ENCODE measurements at regions not wholly inside any gene's neighbourhood (a gene's known extent, or its start where the extent isn't known, plus 50 kb on each side); places are given as distances from the start of the nearest gene placed in this dataset.

- TF ChIP-seq CTCF (IDR thresholded peaks at IDR 0.05) (no peak), POLR2A (IDR thresholded peaks at IDR 0.05) (no peak)
Observed at GRCh38 chr3:189449084-189449483, 182.1 kb upstream of the TP63 start.
